ENCODE measurements at regions not wholly inside any gene's neighbourhood (a gene's known extent, or its start where the extent isn't known, plus 50 kb on each side); places are given as distances from the start of the nearest gene placed in this dataset.

DNA sequence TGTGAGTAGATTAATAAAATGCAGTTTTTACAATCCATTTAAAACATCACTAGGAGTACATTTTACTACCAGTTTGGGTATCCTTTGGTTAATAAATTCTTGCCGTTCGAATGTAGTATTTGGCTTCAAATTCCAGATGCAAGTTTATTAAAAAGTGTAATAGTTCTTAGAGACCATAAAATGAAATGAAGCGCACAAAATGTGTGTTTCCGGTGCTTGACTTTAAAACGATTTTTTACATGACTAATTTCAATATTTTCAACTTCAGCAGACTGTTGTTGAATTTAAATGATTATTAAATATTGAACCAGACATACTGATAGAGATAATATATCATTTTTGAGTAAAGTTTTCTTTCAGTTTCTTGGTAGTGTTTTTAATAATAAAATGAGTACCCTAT is 138.4 kb upstream of the NAALADL2 start:
- no peak for TF ChIP-seq CTCF (IDR thresholded peaks at IDR 0.05; ENCODE audit: low read depth, low read length)
- no peak for DNase-seq (ENCODE audit: low read depth in 2 of 2)
- H3K4me3 ChIP-seq (replicated peaks in 1 of 2; ENCODE audit: low read depth in 2 of 2, low read length in 2 of 2): no peak overlapping the region

GRCh38 chr3:174725303-174725702 is 133.8 kb upstream of the NAALADL2 start:
- DNase-seq (ENCODE audit: low read depth in 2 of 2): no peak
- TF ChIP-seq CTCF (IDR thresholded peaks at IDR 0.05; ENCODE audit: low read depth, low read length): no peak
- H3K4me3 ChIP-seq (replicated peaks in 1 of 2; ENCODE audit: low read depth in 2 of 2, low read length in 2 of 2): no peak overlapping the region

- no peak for TF ChIP-seq CTCF (IDR thresholded peaks at IDR 0.05; ENCODE audit: low read depth, low read length)
- DNase-seq (ENCODE audit: low read depth in 2 of 2): peak in 1 of 2 donors; percentile 10
- H3K4me3 ChIP-seq (replicated peaks in 1 of 2; ENCODE audit: low read depth in 2 of 2, low read length in 2 of 2): no peak overlapping the region
Observed at GRCh38 chr3:174737966-174738365, 121.2 kb upstream of the NAALADL2 start.

DNA sequence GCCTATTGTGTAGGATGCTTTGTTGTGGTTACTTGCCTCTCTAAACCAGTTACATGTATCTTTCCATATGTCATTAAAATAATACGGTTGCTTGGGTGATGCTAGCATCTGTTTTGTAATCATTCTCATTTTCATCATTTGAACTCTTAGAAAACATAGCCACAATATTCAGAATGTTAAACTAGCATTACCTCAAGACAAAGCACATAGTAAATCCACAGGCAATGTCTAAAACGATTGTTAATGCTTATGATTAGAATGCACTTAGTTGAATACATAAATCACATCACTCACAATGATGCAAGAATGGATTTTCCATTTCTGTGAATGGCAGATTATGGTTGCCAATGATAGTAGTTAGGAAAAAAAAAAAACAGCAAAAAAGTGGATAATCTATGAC is 110.0 kb upstream of the NAALADL2 start:
- no peak overlapping the region for H3K4me3 ChIP-seq (replicated peaks in 1 of 2; ENCODE audit: low read depth in 2 of 2, low read length in 2 of 2)
- no peak for DNase-seq (ENCODE audit: low read depth in 2 of 2)
- no peak for TF ChIP-seq CTCF (IDR thresholded peaks at IDR 0.05; ENCODE audit: low read depth, low read length)

GRCh38 chr3:174755833-174756829 is 103.0 kb upstream of the NAALADL2 start:
- no peak for DNase-seq (ENCODE audit: low read depth in 2 of 2)
- H3K4me3 ChIP-seq (replicated peaks in 1 of 2; ENCODE audit: low read depth in 2 of 2, low read length in 2 of 2): no peak overlapping the region
- TF ChIP-seq CTCF (IDR thresholded peaks at IDR 0.05; ENCODE audit: low read depth, low read length): no peak

- DNase-seq (ENCODE audit: low read depth in 2 of 2): no peak
- TF ChIP-seq CTCF (IDR thresholded peaks at IDR 0.05; ENCODE audit: low read depth, low read length): no peak
- H3K4me3 ChIP-seq (replicated peaks in 1 of 2; ENCODE audit: low read depth in 2 of 2, low read length in 2 of 2): no peak overlapping the region
Observed at GRCh38 chr3:174758943-174759342, 100.2 kb upstream of the NAALADL2 start.
